Activated effector memory CD4-positive, alpha-beta T cell treated with Interleukin-2 at 50 U/mL for 16 hours (primary cell): ENCODE measurements at regions not wholly inside any gene's neighbourhood (a gene's known extent, or its start where the extent isn't known, plus 50 kb on each side); places are given as distances from the start of the nearest gene placed in this dataset.

ENCODE experiments used
- DNase-seq: peaks from one replicate; pipeline ENCODE4 v3.0.0-alpha.2; 2020

- no peak for DNase-seq
Measured at GRCh38 chr11:80819271-80819670, 1378.4 kb upstream of the TENM4 start.

GRCh38 chr11:80816966-80817365 lies 1376.1 kb upstream of the TENM4 start:
- DNase-seq = no peak

- no peak for DNase-seq
Measured at GRCh38 chr11:80816454-80816847, 1375.6 kb upstream of the TENM4 start.

- DNase-seq = no peak
Measured at GRCh38 chr11:80815752-80816453, 1375.1 kb upstream of the TENM4 start.

- no peak for DNase-seq
Measured at GRCh38 chr11:80814813-80815212, 1374.0 kb upstream of the TENM4 start.

- no peak for DNase-seq
Measured at GRCh38 chr11:80810695-80811094, 1369.9 kb upstream of the TENM4 start.

GRCh38 chr11:80798174-80798573 lies 1357.3 kb upstream of the TENM4 start:
- DNase-seq = no peak

GRCh38 chr11:80783561-80783960 lies 1342.7 kb upstream of the TENM4 start:
- DNase-seq = no peak

GRCh38 chr11:80782135-80782885 lies 1341.5 kb upstream of the TENM4 start:
- no peak for DNase-seq

- no peak for DNase-seq
Measured at GRCh38 chr11:80779905-80780605, 1339.2 kb upstream of the TENM4 start.

- no peak for DNase-seq
Measured at GRCh38 chr11:80778941-80779340, 1338.1 kb upstream of the TENM4 start.

- DNase-seq = no peak
Measured at GRCh38 chr11:80778432-80778831, 1337.6 kb upstream of the TENM4 start.

GRCh38 chr11:80773919-80774318 lies 1333.1 kb upstream of the TENM4 start:
- DNase-seq = no peak

GRCh38 chr11:80771017-80771416 lies 1330.2 kb upstream of the TENM4 start:
- no peak for DNase-seq

- DNase-seq = no peak
Measured at GRCh38 chr11:80758787-80759186, 1318.0 kb upstream of the TENM4 start.

- DNase-seq = no peak
Measured at GRCh38 chr11:80748207-80748925, 1307.5 kb upstream of the TENM4 start.

- DNase-seq = no peak
Measured at GRCh38 chr11:80746300-80746699, 1305.5 kb upstream of the TENM4 start.

GRCh38 chr11:80745416-80745815 lies 1304.6 kb upstream of the TENM4 start:
- no peak for DNase-seq

GRCh38 chr11:80733790-80734189 lies 1293.0 kb upstream of the TENM4 start:
- DNase-seq = no peak

- DNase-seq = no peak
Measured at GRCh38 chr11:80733361-80733760, 1292.5 kb upstream of the TENM4 start.

GRCh38 chr11:80727315-80727714 lies 1286.5 kb upstream of the TENM4 start:
- no peak for DNase-seq

- no peak for DNase-seq
Measured at GRCh38 chr11:80726236-80726635, 1285.4 kb upstream of the TENM4 start.

- no peak for DNase-seq
Measured at GRCh38 chr11:80724366-80724765, 1283.5 kb upstream of the TENM4 start.
